HEK293 (cell line): ENCODE measurements at regions not wholly inside any gene's neighbourhood (a gene's known extent, or its start where the extent isn't known, plus 50 kb on each side); places are given as distances from the start of the nearest gene placed in this dataset.

Experiments used
- BCL11B ChIP-seq: fragments of 450-650 bp; formaldehyde crosslinking; IDR thresholded peaks from 2 replicates; pipeline ENCODE4 v1.5.1; 2016; ENCODE audit warnings: low read depth, missing biosample characterization, missing genetic modification characterization
- GFI1B ChIP-seq: fragments of 450-650 bp; formaldehyde crosslinking; IDR thresholded peaks from 2 replicates; pipeline ENCODE4 v1.5.1; 2016; ENCODE audit warnings: missing biosample characterization, missing genetic modification characterization
- GLI2 ChIP-seq: fragments of 450-650 bp; formaldehyde crosslinking; IDR thresholded peaks from 2 replicates; pipeline ENCODE4; 2017; ENCODE audit warnings: missing biosample characterization, missing genetic modification characterization, low read depth, borderline replicate concordance
- RBAK ChIP-seq: fragments of 450-650 bp; formaldehyde crosslinking; IDR thresholded peaks from 2 replicates; pipeline ENCODE4 v1.5.1; 2016; ENCODE audit warnings: missing biosample characterization, missing genetic modification characterization
- SP2 ChIP-seq: fragments of 450-650 bp; formaldehyde crosslinking; IDR thresholded peaks from 2 replicates; pipeline ENCODE4 v1.5.1; 2016; ENCODE audit warnings: missing biosample characterization, missing genetic modification characterization
- YY2 ChIP-seq: fragments of 450-650 bp; formaldehyde crosslinking; IDR thresholded peaks from 2 replicates; pipeline ENCODE4 v1.5.1; 2016; ENCODE audit warnings: missing biosample characterization, missing genetic modification characterization
- ZBTB17 ChIP-seq: fragments of 450-650 bp; formaldehyde crosslinking; IDR thresholded peaks from 2 replicates; pipeline ENCODE4 v1.5.1; 2016; ENCODE audit warnings: missing biosample characterization, missing genetic modification characterization
- ZBTB20 ChIP-seq: fragments of 450-650 bp; formaldehyde crosslinking; IDR thresholded peaks from 2 replicates; pipeline ENCODE4 v1.5.1; 2016; ENCODE audit warnings: missing biosample characterization, missing genetic modification characterization
- ZFP37 ChIP-seq: fragments of 450-650 bp; formaldehyde crosslinking; IDR thresholded peaks from 2 replicates; pipeline ENCODE4 v1.5.1; 2016; ENCODE audit warnings: missing biosample characterization, missing genetic modification characterization
- ZNF132 ChIP-seq: fragments of 450-650 bp; formaldehyde crosslinking; IDR thresholded peaks from 2 replicates; pipeline ENCODE4 v1.5.1; 2017; ENCODE audit warnings: missing biosample characterization, missing genetic modification characterization, borderline replicate concordance
- ZNF549 ChIP-seq: fragments of 450-650 bp; IDR thresholded peaks from 2 replicates; pipeline ENCODE4 v1.5.1; 2018; ENCODE audit warnings: missing biosample characterization, missing genetic modification characterization, mild to moderate bottlenecking, inconsistent platforms, moderate library complexity
- ZNF555 ChIP-seq: fragments of 450-650 bp; formaldehyde crosslinking; conservative IDR thresholded peaks from 2 replicates; pipeline ENCODE4 v1.5.1; 2017; ENCODE audit warnings: missing biosample characterization, mild to moderate bottlenecking, missing genetic modification characterization, inconsistent platforms
- ZNF596 ChIP-seq: fragments of 450-650 bp; IDR thresholded peaks from 2 replicates; pipeline ENCODE4 v1.5.0; 2018; ENCODE audit warnings: missing biosample characterization, mild to moderate bottlenecking, missing genetic modification characterization, moderate library complexity
- ZNF610 ChIP-seq: fragments of 450-650 bp; formaldehyde crosslinking; IDR thresholded peaks from 2 replicates; pipeline ENCODE4 v1.5.1; 2016; ENCODE audit warnings: missing biosample characterization, missing genetic modification characterization, borderline replicate concordance
- ZNF670 ChIP-seq: fragments of 450-650 bp; formaldehyde crosslinking; IDR thresholded peaks from 2 replicates; pipeline ENCODE4 v1.5.1; 2016; ENCODE audit warnings: missing biosample characterization, missing genetic modification characterization, low read depth
- ZNF785 ChIP-seq: fragments of 450-650 bp; formaldehyde crosslinking; IDR thresholded peaks from 2 replicates; pipeline ENCODE4 v1.5.1; 2016; ENCODE audit warnings: missing biosample characterization, missing genetic modification characterization
- TF ChIP-seq, protein P1 (sequence below): fragments of 450-650 bp; formaldehyde crosslinking; IDR thresholded peaks from 2 replicates; pipeline ENCODE4 v1.5.1; 2016; ENCODE audit warnings: missing biosample characterization, missing genetic modification characterization
- TF ChIP-seq, protein P2 (sequence below): fragments of 450-650 bp; formaldehyde crosslinking; IDR thresholded peaks from 2 replicates; pipeline ENCODE4 v1.5.1; 2016; ENCODE audit warnings: missing biosample characterization, missing genetic modification characterization
- TF ChIP-seq, protein P3 (sequence below): fragments of 450-650 bp; formaldehyde crosslinking; IDR thresholded peaks from 2 replicates; pipeline ENCODE4 v1.5.1; 2016; ENCODE audit warnings: missing biosample characterization, missing genetic modification characterization
- TF ChIP-seq, protein P4 (sequence below): fragments of 450-650 bp; formaldehyde crosslinking; IDR thresholded peaks from 2 replicates; pipeline ENCODE4 v1.5.1; 2016; ENCODE audit warnings: missing biosample characterization, missing genetic modification characterization
- TF ChIP-seq, protein P5 (sequence below): fragments of 450-650 bp; formaldehyde crosslinking; IDR thresholded peaks from 2 replicates; pipeline ENCODE4 v1.5.1; 2016; ENCODE audit warnings: missing biosample characterization, missing genetic modification characterization
- TF ChIP-seq, protein P6 (sequence below): fragments of 450-650 bp; IDR thresholded peaks from 2 replicates; pipeline ENCODE4 v1.5.1; 2018; ENCODE audit warnings: missing biosample characterization, missing genetic modification characterization

DNA sequence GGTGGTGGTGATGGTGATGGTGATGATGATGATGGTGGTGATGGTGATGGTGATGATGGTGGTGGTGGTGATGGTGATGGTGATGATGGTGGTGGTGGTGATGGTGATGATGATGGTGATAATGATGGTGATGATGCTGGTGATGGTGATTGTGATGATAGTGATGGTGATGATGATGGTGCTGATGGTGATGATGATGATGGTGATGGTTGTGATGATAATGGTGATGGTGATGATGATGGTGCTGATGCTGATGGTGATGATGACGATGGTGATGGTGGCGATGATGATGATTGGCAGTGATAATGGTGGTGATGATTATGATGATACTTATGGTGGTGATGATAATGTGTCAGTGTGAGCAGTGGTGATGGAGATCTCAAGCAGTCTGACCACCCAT is 90.8 kb upstream of the FOXF1 start (continued):
- TF ChIP-seq, protein P1, sequence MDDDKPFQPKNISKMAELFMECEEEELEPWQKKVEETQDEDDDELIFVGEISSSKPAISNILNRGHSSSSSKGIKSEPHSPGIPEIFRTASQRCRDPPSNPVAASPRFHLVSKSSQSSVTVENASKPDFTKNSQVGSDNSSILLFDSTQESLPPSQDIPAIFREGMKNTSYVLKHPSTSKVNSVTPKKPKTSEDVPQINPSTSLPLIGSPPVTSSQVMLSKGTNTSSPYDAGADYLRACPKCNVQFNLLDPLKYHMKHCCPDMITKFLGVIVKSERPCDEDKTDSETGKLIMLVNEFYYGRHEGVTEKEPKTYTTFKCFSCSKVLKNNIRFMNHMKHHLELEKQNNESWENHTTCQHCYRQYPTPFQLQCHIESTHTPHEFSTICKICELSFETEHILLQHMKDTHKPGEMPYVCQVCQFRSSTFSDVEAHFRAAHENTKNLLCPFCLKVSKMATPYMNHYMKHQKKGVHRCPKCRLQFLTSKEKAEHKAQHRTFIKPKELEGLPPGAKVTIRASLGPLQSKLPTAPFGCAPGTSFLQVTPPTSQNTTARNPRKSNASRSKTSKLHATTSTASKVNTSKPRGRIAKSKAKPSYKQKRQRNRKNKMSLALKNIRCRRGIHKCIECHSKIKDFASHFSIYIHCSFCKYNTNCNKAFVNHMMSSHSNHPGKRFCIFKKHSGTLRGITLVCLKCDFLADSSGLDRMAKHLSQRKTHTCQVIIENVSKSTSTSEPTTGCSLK = 0 out of 2 replicates have a peak, but pooled peaks have one; percentile 62
- TF ChIP-seq ZNF132 (tag by site-specific recombination) = no peak
- TF ChIP-seq, protein P2, sequence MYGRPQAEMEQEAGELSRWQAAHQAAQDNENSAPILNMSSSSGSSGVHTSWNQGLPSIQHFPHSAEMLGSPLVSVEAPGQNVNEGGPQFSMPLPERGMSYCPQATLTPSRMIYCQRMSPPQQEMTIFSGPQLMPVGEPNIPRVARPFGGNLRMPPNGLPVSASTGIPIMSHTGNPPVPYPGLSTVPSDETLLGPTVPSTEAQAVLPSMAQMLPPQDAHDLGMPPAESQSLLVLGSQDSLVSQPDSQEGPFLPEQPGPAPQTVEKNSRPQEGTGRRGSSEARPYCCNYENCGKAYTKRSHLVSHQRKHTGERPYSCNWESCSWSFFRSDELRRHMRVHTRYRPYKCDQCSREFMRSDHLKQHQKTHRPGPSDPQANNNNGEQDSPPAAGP (tag by site-specific recombination) = no peak
- 0 out of 2 replicates have a peak, but pooled peaks have one; percentile 18 for TF ChIP-seq ZBTB20 (tag by site-specific recombination)
- TF ChIP-seq BCL11B = no peak
- TF ChIP-seq, protein P3, sequence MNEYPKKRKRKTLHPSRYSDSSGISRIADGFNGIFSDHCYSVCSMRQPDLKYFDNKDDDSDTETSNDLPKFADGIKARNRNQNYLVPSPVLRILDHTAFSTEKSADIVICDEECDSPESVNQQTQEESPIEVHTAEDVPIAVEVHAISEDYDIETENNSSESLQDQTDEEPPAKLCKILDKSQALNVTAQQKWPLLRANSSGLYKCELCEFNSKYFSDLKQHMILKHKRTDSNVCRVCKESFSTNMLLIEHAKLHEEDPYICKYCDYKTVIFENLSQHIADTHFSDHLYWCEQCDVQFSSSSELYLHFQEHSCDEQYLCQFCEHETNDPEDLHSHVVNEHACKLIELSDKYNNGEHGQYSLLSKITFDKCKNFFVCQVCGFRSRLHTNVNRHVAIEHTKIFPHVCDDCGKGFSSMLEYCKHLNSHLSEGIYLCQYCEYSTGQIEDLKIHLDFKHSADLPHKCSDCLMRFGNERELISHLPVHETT (tag by site-specific recombination) = no peak
- no peak for TF ChIP-seq GFI1B (tag by site-specific recombination)
- TF ChIP-seq ZFP37 (tag by site-specific recombination) = no peak
- TF ChIP-seq, protein P4, sequence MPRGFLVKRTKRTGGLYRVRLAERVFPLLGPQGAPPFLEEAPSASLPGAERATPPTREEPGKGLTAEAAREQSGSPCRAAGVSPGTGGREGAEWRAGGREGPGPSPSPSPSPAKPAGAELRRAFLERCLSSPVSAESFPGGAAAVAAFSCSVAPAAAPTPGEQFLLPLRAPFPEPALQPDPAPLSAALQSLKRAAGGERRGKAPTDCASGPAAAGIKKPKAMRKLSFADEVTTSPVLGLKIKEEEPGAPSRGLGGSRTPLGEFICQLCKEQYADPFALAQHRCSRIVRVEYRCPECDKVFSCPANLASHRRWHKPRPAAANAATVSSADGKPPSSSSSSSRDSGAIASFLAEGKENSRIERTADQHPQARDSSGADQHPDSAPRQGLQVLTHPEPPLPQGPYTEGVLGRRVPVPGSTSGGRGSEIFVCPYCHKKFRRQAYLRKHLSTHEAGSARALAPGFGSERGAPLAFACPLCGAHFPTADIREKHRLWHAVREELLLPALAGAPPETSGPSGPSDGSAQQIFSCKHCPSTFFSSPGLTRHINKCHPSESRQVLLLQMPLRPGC (tag by site-specific recombination) = no peak
- no peak for TF ChIP-seq YY2 (tag by site-specific recombination)
- TF ChIP-seq, protein P5, sequence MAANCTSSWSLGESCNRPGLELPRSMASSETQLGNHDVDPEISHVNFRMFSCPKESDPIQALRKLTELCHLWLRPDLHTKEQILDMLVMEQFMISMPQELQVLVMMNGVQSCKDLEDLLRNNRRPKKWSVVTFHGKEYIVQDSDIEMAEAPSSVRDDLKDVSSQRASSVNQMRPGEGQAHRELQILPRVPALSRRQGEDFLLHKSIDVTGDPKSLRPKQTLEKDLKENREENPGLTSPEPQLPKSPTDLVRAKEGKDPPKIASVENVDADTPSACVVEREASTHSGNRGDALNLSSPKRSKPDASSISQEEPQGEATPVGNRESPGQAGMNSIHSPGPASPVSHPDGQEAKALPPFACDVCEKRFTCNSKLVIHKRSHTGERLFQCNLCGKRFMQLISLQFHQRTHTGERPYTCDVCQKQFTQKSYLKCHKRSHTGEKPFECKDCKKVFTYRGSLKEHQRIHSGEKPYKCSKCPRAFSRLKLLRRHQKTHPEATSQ = no peak
- no peak for TF ChIP-seq SP2 (tag by site-specific recombination)
- no peak for TF ChIP-seq ZNF785 (tag by site-specific recombination)
- no peak for TF ChIP-seq ZNF610 (tag by site-specific recombination)
- TF ChIP-seq, protein P6, sequence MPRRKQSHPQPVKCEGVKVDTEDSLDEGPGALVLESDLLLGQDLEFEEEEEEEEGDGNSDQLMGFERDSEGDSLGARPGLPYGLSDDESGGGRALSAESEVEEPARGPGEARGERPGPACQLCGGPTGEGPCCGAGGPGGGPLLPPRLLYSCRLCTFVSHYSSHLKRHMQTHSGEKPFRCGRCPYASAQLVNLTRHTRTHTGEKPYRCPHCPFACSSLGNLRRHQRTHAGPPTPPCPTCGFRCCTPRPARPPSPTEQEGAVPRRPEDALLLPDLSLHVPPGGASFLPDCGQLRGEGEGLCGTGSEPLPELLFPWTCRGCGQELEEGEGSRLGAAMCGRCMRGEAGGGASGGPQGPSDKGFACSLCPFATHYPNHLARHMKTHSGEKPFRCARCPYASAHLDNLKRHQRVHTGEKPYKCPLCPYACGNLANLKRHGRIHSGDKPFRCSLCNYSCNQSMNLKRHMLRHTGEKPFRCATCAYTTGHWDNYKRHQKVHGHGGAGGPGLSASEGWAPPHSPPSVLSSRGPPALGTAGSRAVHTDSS = peak; percentile 97
- TF ChIP-seq ZNF549 = no peak
- TF ChIP-seq ZBTB17 (tag by site-specific recombination) = no peak
- no peak for TF ChIP-seq ZNF670 (tag by site-specific recombination)
- no peak for TF ChIP-seq RBAK (tag by site-specific recombination)
- no peak for TF ChIP-seq ZNF555 (tag by site-specific recombination)
- no peak for TF ChIP-seq ZNF596 (tag by site-specific recombination)
- no peak for TF ChIP-seq GLI2
